IPS-NIHi7 (cell line): ENCODE measurements at regions not wholly inside any gene's neighbourhood (a gene's known extent, or its start where the extent isn't known, plus 50 kb on each side); places are given as distances from the start of the nearest gene placed in this dataset.
"Not testable (repeated sequence)": the region's sequence is repeated elsewhere in the genome, so short reads cannot be mapped to it uniquely, and the experiment has no call there.

Experiments
- DNase-seq: peaks from one replicate; pipeline ENCODE4 v3.0.0; 2012; ENCODE audit warnings: mixed read lengths; ENCODE audit errors: extremely low spot score

- DNase-seq, result not testable (repeated sequence)
Observed at GRCh38 chr13:44149231-44149630, 224.4 kb upstream of the SERP2 start.

DNA sequence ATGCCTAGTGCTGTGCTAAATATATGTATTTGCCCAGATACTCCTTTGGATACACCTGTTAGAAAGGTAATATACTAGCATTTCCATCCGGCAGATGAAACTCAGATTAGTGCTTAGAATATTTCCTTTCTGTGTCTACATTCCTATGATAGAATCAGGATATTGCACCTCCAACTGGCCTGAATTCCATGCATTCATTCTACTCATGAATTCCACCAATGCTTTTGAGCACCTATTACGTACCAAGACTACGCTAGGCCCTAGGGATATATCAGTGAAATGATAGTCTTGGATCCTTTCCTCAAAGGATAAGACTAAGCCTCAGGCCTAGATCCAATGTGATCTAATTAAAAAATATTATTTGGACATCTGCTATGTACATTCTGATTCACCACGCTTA lies 223.8 kb upstream of the SERP2 start:
- no peak for DNase-seq

DNA sequence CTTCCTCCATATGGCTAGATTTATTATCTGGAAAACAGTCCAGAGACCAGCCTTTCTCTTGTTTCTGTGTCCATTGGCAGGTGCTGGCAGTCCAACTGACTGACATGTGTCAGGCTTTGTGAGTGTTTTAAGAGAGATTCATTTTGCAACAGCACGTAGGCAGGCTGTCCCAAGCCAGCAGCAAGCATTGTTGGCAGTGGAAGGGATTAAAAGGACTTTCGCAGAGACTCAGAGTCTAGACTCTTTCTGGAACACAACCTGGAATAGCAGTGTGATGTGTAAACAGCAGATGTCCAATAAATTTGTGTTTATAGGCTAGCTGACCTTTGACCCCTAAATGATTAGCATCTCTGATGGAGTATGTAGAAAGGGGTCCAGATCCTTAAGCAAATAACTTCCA lies 222.2 kb upstream of the SERP2 start:
- no peak for DNase-seq

- DNase-seq, result no peak
Observed at GRCh38 chr13:44153496-44153895, 220.1 kb upstream of the SERP2 start.

DNA sequence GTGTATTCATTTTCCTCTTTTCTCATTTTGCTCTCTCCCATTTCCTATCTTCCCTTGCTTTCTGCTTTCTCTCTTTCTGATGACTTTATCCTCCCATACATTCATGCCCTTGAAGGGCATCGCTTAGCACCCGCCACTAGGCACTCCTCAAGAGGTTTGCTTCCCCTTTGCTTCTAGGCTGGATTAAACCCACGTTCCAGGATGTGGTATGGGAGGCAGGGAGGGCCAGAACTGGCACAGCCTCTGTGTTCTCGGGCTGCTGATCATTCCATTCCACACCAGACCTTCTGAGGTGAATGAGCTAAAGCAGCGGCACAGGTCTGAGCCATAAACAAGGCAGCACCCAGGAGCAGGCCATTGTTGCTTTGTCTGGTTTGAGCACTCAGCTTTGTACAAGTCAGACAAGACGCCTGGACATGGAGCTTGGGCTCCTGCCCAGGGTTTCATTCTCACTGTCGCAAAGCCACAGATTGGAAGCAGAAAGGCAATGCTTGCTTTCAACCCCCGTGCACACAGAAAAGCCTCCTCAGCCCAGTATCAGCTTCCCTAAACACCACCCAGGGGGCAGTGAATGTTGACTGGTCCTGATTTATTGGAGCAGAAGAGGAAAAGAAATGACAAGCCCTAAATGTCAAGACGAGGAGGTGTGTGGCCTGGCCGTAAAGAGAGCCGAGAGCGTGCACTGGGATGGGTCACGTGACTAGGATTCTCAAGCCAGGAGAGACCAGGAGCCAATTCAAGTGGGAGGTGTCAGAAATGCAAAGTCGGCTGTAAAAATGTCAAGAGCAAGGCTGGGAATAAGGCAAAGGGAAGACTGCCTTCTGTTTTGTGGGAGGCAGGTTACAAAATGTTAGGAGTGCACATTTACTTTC lies 218.0 kb upstream of the SERP2 start:
- DNase-seq, result peak; percentile 59

DNA sequence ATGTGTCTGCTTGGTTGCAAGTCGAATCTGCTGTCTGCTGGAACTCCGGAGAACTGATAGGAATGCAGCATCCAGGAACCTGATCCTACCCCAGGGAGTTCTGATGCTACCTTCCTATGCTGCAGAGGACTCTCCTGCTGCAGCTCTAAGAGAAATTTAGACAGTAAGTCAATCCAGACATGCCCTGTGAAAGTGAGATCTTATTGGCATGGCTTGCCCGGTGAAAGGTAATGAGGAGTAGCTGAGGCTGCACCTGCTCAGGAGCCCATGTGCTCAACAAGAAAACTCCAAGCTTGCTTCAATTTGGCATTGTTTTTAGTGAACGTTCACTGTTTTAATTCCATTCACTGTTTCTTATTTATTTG lies 217.3 kb upstream of the SERP2 start:
- DNase-seq, result no peak

DNA sequence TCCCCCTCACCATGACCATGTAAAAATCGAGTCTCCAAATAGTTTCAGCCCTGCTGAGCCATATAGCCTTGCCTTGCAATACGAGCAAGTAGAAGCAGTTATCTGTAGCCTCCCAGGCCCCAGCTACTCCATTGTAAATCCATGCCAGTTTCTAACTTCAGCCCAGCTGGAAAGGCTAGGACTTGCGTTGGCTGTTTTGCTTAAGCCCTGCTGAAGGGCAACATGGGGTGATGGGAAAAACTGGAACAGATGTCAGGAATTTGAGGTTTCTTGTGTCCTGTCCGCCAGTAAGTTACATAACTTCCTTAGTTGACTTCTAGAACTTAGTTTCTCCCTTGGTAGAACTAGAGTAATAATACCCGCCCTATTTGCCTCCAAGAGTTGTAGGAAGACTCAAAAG lies 216.0 kb upstream of the SERP2 start:
- DNase-seq, result no peak

GRCh38 chr13:44158098-44158521 lies 215.5 kb upstream of the SERP2 start:
- DNase-seq, result no peak

DNA sequence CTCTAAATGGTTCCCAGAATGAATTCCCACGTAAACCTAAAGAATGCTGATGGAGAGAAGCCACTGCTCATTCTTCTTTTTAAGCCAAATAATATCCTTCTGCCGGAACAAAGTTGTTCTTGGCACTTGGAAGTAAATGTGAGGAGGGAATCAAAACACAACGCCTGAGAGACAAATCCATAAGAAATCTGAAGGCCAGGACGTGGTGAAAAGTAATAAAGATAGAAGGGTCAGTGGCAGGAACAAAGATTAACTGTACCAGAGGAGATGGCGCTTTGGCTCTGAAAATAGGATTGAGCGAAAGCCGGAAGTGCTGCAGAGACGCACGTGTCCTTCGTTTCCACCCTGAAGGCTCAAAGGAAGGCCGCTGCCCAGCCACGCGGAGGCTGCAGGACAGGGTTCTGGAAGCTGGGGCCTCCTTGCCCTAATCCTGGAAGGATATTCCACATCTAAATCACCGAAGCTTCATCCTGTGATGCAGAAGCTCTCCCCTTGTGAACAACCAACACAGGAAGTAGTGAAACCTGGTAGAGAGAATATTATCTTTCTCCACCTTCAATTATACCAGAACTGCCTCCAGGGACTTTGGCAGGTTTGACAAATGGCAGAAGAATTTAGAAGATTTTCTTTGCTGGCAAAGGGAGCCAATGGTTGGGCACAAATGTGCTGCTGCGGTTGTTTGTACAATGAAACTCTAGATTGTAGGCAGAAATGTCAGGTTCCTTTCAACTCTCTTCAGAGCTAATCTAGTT lies 214.6 kb upstream of the SERP2 start:
- DNase-seq, result no peak

DNA sequence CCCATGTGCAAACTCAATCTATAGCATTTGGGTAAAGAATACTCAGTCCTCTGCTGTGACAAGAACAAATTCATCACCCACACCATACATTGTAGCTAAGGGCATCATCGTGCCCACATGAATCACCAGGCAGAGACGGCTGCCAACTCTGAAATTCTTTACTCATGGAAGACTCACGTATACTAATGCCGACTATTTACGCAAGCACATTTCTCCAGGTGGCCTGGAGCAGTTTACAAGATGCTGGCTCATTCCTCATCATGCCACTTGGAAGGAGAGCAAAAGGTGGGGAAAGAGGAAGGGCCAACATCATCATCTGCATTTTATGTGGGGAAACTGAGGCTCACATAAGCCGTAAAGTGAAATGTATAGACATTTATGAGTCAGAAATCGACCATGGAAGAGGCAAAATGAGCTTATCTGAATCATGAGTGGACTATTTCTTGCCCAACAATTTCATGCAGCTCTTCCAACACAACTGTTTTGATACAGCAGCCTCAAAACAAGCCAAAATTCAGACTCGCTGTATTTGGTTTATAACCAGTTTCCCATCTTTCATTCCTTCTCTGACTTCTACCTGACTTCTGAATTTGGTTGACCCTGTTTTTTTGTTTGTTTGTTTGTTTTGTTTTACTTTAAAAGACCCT lies 213.9 kb upstream of the SERP2 start:
- DNase-seq, result no peak

DNA sequence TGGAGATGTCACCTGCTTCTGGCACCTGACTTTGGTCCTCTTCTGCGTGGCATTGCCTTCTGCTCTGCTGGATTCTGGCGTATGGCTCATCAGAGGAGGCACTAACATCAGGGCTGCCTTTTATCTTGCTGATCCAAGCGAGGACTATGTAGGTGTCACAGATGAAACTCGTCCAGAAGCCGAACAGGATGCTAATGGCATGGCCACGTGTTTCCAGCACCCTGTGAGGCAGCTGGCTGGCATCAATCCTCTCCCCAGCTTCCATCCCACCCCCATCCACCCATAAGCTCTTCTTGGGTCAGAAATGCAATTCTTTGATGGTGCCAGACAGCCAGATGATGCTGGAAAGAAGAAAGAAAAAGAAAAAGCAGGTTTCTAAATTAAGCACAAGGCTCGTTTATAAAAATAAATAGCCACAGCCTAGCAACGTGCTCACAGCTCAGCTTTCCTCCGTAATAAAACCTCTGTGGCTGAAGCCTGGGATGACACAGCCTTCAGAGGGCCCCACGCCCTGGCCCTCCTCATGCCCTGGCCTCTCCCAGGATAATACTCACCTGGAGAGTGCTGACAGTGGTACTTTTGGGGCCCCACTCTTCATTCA lies 212.9 kb upstream of the SERP2 start:
- DNase-seq, result no peak

GRCh38 chr13:44163108-44163507 lies 210.5 kb upstream of the SERP2 start:
- DNase-seq, result no peak

DNA sequence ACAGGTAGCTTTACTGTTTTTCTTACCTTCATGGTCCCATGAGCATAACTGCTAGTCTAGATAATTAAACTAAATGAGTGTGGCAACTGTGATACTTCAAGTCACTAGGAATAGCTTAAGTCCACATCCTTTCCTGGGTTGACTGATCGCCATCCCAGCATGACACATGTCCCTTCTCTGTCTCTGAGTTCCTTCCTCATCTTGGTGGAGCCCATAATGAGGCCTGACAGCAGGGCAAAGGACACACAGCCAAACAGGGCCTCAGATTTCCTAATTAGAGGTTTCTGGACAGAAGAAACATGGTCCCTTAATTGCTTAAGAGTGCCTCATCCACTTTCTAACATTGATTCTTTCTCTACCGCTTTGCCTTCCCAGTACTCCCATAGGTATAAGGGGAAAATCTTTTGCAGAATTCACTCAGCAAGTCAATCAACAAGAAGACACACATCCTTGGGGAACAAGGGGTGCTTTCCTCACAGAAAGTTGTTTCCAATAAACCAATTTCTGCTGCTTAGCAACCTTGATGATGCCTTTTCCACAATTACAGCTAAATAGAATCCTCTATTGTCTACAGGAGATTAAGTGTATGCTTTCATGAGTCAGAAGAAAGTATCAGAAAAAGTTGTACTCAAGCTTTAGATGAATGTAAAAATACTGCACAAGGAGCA lies 208.3 kb upstream of the SERP2 start:
- DNase-seq, result no peak

DNA sequence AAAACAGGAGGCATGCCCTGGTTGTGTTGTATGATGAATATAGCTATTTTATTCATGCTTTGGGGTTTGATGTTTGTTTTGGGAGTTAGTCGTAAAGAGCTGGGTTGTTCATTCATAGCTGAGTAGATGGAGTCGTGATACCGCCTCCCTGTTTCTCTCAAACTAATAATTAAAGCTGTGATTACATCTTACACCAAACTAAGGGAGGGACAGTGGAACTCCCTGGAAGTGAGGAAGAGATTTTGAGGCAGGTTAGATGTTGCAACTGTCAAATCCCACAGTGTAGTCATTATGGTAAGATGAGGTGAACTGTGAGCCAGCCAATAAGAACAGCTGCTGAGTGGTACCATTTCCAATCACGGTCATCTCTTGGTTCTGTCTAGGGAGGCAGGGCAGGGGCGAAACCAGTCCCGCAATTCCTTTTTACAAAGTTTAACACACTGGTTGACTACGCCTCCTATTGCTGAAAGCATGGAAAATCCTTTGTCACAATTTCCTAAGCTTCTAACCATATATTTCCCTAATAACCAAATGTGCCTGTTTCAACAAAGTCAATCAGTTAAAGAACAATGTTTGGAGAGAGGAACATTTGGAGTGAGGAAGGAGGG lies 207.6 kb upstream of the SERP2 start:
- peak; percentile 34 for DNase-seq

- DNase-seq, result no peak
Observed at GRCh38 chr13:44169018-44169911, 204.4 kb upstream of the SERP2 start.

GRCh38 chr13:44170731-44171130 lies 202.9 kb upstream of the SERP2 start:
- DNase-seq, result no peak

DNA sequence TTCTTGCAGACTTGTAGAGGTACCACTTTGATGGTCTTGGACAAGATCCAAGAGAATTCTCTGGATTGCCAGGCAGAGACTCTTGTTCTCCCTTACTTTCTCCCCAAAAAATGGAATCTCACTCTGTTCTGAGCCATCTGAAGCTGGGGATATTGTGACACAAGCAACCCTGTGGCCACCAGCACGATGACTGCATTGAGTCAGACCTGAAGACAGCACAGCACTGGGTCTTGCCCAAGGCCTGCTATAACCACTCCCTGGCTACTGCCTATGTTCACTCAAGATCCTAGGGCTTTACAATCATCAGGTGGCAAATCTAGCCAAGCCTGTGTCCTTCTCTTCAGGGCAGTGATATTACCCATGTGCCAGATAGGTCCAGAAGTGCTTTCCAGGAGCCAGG lies 202.5 kb upstream of the SERP2 start:
- no peak for DNase-seq

GRCh38 chr13:44171861-44172260 lies 201.8 kb upstream of the SERP2 start:
- no peak for DNase-seq

DNA sequence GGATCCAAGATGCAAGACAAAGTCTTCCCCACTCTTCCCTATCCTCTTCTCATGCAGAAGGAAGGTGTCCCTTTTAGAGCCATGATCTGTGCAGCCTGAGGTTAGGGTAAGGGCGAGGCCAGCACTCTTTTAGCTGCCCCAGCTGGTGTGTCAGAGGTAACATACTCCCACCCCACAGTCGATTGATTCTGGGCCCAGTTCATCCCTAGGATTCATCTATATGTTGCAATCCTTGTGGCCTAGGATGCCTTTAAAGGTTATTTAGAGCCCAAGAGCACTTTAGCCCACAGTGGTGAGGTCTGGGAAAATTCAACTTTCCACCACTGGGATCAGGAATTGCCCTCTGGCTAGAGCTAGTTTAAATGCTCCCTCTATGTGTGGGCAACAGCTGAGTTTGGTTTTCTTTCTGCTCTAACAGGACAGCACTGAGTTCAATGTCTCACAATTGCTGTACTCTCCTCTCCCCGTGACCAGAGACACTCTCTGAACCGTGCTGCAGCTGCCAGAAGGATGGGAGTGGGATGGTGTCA lies 201.3 kb upstream of the SERP2 start:
- DNase-seq, result no peak
